CD4-positive, CD25-positive, alpha-beta regulatory T cell (primary cell): ENCODE measurements at regions not wholly inside any gene's neighbourhood (a gene's known extent, or its start where the extent isn't known, plus 50 kb on each side); places are given as distances from the start of the nearest gene placed in this dataset.

Experiments
- ATAC-seq, 2 donors: fragments of 150-1000 bp; cut with Tn5 transposase; one replicate each; pipeline ENCODE4 v1.10.0; 2021; ENCODE audit warnings: low read depth in 2 of 2, moderate number of reproducible peaks in 2 of 2, moderate library complexity in 1 of 2
- DNase-seq, 3 donors: peaks; one replicate each; pipeline versions ENCODE4 v3.0.0 to v3.0.0-alpha.2; 2012 to 2022; ENCODE audit warnings: mixed read lengths in 1 of 3
- H3K27ac ChIP-seq: one replicate; pipeline ENCODE4 v1.7.0; 2013; ENCODE audit warnings: mild to moderate bottlenecking, low read length; ENCODE audit not compliant: insufficient read depth, poor library complexity, severe bottlenecking
- H3K27me3 ChIP-seq: one replicate; pipeline ENCODE4 v1.7.0; 2013; ENCODE audit warnings: low read length; ENCODE audit not compliant: control insufficient read depth, insufficient read depth
- H3K36me3 ChIP-seq: one replicate; pipeline ENCODE4 v1.7.0; 2013; ENCODE audit warnings: mild to moderate bottlenecking, low read length, moderate library complexity; ENCODE audit not compliant: control insufficient read depth, insufficient read depth
- H3K4me1 ChIP-seq: 2 replicates; pipeline ENCODE4 v1.7.0; 2013; ENCODE audit warnings: mild to moderate bottlenecking, low read length; ENCODE audit not compliant: insufficient read depth, control insufficient read depth, poor library complexity, severe bottlenecking
- H3K4me3 ChIP-seq: one replicate; pipeline ENCODE4 v1.7.0; 2013; ENCODE audit warnings: low read depth, mild to moderate bottlenecking, low read length, moderate library complexity
- H3K9me3 ChIP-seq, 2 experiments: 1 replicate in 1 of 2; 2 replicates in 1 of 2; pipeline ENCODE4 v1.7.0; 2013; ENCODE audit warnings: low read length in 2 of 2, mild to moderate bottlenecking in 1 of 2, moderate library complexity in 1 of 2; ENCODE audit not compliant: control insufficient read depth in 2 of 2
- H3K27ac Mint-ChIP-seq, 3 donors: one replicate each; pipeline ENCODE4 v1.8.0; 2020 to 2022; ENCODE audit warnings: mild to moderate bottlenecking in 3 of 3, mixed read lengths in 3 of 3, moderate library complexity in 2 of 3
- H3K27me3 Mint-ChIP-seq: one replicate; pipeline ENCODE4 v1.8.0; 2022; ENCODE audit warnings: mild to moderate bottlenecking, mixed read lengths
- H3K36me3 Mint-ChIP-seq: one replicate; pipeline ENCODE4 v1.8.0; 2020; ENCODE audit warnings: mixed read lengths
- H3K4me1 Mint-ChIP-seq, 4 donors: one replicate each; pipeline ENCODE4 v1.8.0; 2020 to 2022; ENCODE audit warnings: mixed read lengths in 4 of 4, mild to moderate bottlenecking in 1 of 4
- H3K4me3 Mint-ChIP-seq, 4 donors: one replicate each; pipeline ENCODE4 v1.8.0; 2020 to 2022; ENCODE audit warnings: mild to moderate bottlenecking in 4 of 4, mixed read lengths in 4 of 4, moderate library complexity in 3 of 4
- H3K9me3 Mint-ChIP-seq, 7 donors: one replicate each; pipeline ENCODE4 v1.8.0; 2020 to 2022; ENCODE audit warnings: mixed read lengths in 7 of 7, mild to moderate bottlenecking in 3 of 7, moderate library complexity in 2 of 7

DNA sequence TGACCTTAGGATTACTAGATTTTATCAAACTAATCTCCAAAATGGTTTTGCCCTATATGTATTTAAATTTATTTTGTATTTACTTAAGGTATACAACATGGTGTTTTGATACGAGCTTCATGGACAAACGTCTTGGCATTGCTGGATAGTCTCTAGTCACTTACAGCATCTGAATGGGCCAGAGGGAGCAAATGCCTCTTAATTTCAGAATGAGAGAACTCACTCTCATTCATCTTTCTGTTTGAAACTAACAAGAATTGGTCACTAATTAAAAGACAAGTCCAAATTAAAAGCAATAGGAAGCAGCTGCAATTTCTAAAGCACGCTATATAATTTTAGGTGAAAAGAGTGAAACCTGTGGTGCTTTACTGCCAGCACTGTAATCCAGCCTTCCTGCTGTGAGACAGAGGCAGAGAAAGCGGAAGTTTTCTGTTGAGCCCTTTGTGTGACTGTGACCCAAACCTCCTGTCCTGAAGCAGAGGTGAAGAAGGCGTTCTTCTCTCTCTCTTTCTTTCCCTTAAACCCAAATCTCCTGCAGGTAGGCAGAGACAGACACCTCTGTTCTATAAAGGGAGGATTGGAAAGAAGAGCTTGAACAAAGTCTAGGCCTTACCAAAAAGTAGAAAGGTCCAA, 184.6 kb upstream of the NAV3 start:
- H3K36me3 ChIP-seq: no peaks in the 10 kb centered on the region
- no peak overlapping the region for H3K27ac ChIP-seq
- no peaks in the 10 kb centered on the region for H3K27me3 ChIP-seq
- no peaks in the 10 kb centered on the region for H3K9me3 ChIP-seq
- H3K36me3 Mint-ChIP-seq: no peaks in the 10 kb centered on the region
- DNase-seq (no peak), ATAC-seq (no peak)
- H3K4me3 Mint-ChIP-seq: no peak overlapping the region
- H3K9me3 Mint-ChIP-seq: peaks cover 0 to 8% (median 3%) of the 10 kb centered on the region in 7 donors
- H3K27ac Mint-ChIP-seq: no peak overlapping the region
- H3K4me3 ChIP-seq: no peak overlapping the region
- no peaks in the 10 kb centered on the region for H3K4me1 ChIP-seq
- no peaks in the 10 kb centered on the region for H3K27me3 Mint-ChIP-seq
- no peaks in the 10 kb centered on the region for H3K4me1 Mint-ChIP-seq

DNA sequence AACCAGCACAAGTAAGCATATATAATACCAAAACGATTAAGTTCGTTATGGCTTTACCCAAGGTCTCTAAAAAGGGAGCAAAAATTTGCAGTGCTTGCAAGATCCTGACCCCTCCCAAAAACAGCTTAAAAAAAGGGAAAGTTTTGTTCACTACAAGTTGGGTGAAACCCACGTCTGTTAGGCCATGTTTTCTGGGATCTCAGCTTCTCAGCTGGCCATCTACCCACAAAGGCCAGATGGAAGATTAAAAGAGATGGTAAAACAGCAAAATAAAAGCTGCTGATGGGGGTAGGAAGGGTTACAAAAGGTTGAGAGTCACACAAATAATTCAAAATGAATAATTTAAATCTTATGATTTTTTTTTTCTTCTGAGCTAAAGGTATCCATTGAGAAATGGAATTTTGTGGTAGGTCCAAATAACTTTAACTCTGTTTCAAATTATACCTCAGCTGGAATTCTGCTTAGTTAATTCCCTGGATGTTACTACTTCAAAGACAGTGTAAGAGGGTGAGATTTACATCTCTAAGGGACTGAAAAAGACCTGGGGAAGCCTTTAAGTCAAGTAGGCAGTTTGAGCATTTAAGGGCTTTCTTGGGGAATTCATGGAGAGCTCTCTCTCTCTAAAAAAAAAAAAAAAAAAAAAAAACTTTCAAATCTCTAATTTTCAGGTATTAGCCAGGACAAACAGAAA, 185.6 kb upstream of the NAV3 start:
- Mint-ChIP-seq H3K4me1 (no peaks in the 10 kb centered on the region), H3K9me3 (peaks cover 0 to 8% (median 3%) of the 10 kb centered on the region in 7 donors), H3K4me3 (no peak overlapping the region), H3K27ac (no peak overlapping the region), H3K27me3 (no peaks in the 10 kb centered on the region), H3K36me3 (no peaks in the 10 kb centered on the region)
- Histone ChIP-seq H3K4me1 (no peaks in the 10 kb centered on the region), H3K36me3 (no peaks in the 10 kb centered on the region), H3K27ac (no peak overlapping the region), H3K27me3 (no peaks in the 10 kb centered on the region), H3K9me3 (no peaks in the 10 kb centered on the region), H3K4me3 (no peak overlapping the region)
- no peak for ATAC-seq
- no peak for DNase-seq

DNA sequence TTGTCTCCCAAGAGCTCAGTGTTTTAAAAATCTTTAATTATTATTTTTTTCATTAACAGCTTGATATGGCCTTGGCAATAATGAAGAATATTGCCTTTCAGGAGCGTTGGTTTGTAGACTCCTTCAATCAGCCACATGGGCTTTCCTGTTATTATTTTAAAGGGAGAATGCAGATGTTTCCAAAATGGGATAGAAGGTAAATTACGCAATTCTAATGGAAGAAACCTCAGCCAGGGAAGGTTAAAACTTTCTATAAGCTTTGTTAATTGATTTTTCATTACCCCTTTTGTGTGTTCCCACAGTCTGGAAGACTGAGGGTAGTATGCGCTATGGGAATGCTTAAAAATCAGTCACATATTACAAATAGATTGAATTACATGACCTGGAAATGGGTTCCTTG, 188.4 kb upstream of the NAV3 start:
- peaks cover 0 to 12% (median 1%) of the 10 kb centered on the region in 7 donors for H3K9me3 Mint-ChIP-seq
- ATAC-seq (no peak), DNase-seq (no peak)
- H3K27me3 Mint-ChIP-seq: no peaks in the 10 kb centered on the region
- no peaks in the 10 kb centered on the region for H3K4me1 ChIP-seq
- no peaks in the 10 kb centered on the region for H3K9me3 ChIP-seq
- H3K27me3 ChIP-seq: no peaks in the 10 kb centered on the region
- H3K4me3 Mint-ChIP-seq: no peak overlapping the region
- no peaks in the 10 kb centered on the region for H3K4me1 Mint-ChIP-seq
- H3K27ac ChIP-seq: no peak overlapping the region
- no peak overlapping the region for H3K27ac Mint-ChIP-seq
- H3K4me3 ChIP-seq: no peak overlapping the region
- H3K36me3 Mint-ChIP-seq: no peaks in the 10 kb centered on the region
- no peaks in the 10 kb centered on the region for H3K36me3 ChIP-seq

DNA sequence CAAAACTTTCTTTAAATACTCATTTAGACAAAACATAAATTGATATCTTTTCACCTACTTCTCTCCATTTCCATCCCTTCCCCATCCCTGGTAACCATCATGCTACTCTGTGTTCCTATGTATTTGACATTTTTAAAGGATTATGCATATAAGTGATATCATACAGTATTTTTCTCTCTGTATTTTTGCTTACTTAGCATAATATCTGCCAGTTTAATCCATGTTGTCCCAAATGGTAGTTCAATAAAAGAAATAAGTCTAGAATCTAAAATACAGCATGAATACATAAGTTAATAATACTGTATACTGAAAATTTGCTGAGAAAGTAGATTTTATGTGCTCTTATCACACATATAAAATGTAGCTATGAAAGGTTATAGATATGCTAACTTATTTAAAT, 190.3 kb upstream of the NAV3 start:
- Mint-ChIP-seq H3K27ac (no peak overlapping the region), H3K36me3 (no peaks in the 10 kb centered on the region), H3K4me3 (no peak overlapping the region), H3K27me3 (no peaks in the 10 kb centered on the region), H3K9me3 (peaks cover 0 to 14% (median 0%) of the 10 kb centered on the region in 7 donors), H3K4me1 (no peaks in the 10 kb centered on the region)
- H3K36me3 ChIP-seq: no peaks in the 10 kb centered on the region
- DNase-seq: no peak
- no peaks in the 10 kb centered on the region for H3K27me3 ChIP-seq
- no peak overlapping the region for H3K4me3 ChIP-seq
- H3K4me1 ChIP-seq: no peaks in the 10 kb centered on the region
- ATAC-seq: no peak
- no peak overlapping the region for H3K27ac ChIP-seq
- no peaks in the 10 kb centered on the region for H3K9me3 ChIP-seq

DNA sequence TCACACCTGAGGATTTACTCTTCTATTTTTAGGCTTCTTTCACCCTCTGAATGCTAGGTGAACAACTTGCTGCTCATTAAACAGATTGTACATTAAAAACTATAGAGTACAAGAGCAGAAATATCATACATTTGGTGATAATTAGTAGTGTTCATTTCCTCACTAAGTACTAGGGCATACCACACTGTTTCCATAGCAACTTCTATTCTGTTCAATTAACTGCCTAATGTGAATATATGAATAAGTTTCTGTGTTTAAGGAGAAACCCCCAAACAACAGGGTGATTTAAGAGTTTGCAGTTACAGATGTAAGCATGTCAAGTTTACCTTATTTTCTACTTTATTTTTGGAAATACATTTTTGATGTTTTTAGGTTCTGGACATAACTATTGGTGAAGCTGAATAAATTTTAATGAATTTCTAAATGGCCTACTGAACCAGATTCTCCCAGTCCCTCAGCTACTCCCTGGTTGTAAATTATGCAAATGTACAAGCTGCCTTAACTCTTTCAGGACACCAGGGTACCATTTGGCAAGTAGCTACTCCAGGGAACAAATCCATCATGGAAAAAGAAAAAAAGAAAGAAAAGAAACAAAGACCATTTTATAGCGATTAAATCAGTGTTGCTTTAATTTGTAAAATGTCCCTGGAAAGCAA, 199.8 kb upstream of the NAV3 start:
- no peak for DNase-seq
- Histone ChIP-seq H3K4me3 (no peak overlapping the region), H3K4me1 (no peaks in the 10 kb centered on the region), H3K27ac (no peak overlapping the region), H3K36me3 (no peaks in the 10 kb centered on the region), H3K27me3 (no peaks in the 10 kb centered on the region), H3K9me3 (peaks cover 0 to 3% of the 10 kb centered on the region in 2 experiments)
- no peak overlapping the region for H3K4me3 Mint-ChIP-seq
- no peak overlapping the region for H3K27ac Mint-ChIP-seq
- no peaks in the 10 kb centered on the region for H3K27me3 Mint-ChIP-seq
- no peaks in the 10 kb centered on the region for H3K4me1 Mint-ChIP-seq
- no peaks in the 10 kb centered on the region for H3K36me3 Mint-ChIP-seq
- H3K9me3 Mint-ChIP-seq: peaks cover 0 to 13% (median 7%) of the 10 kb centered on the region in 7 donors
- ATAC-seq: no peak

DNA sequence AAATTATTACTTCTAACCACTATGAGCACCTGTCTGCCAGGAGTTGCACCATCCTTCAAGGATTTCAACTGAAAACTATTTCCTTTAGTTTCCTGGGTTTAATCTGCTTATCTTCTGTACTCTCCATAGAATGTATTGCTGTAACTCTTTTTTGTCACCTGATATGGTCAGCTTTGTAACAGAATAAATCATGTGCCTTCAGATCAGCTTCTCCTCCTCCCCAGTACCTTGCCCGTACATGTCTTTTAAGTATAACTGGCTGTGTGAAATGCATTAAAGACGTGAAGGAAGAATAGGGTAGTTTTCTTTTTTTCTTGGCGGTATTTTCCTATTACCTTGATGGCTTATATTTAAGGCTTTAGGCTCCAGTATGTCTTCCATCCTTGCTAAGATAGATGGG, 200.3 kb upstream of the NAV3 start:
- no peak overlapping the region for H3K4me3 ChIP-seq
- H3K36me3 Mint-ChIP-seq: no peaks in the 10 kb centered on the region
- no peak overlapping the region for H3K27ac Mint-ChIP-seq

DNA sequence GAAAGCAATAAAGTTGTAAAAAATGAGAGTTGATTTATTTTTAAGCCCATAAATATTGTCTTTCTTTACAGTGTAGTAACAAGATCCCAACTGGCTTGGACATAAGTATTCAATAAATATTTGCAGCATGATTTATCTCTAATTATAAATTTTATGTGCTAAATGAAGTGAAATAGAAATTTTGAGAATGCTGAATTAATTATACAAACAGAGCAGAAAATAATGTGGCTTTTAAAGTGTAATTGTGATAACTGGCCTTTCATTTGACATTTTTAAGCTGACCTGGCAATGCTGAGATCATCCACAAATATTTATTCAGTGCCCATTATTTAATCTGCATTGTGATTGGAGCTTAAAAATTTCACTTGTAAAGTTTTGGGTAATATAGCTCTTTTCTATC, 201.6 kb upstream of the NAV3 start:
- ATAC-seq (no peak), DNase-seq (no peak)
- Mint-ChIP-seq H3K9me3 (peaks cover 0 to 22% (median 10%) of the 10 kb centered on the region in 7 donors), H3K4me3 (no peak overlapping the region), H3K27me3 (no peaks in the 10 kb centered on the region), H3K4me1 (no peaks in the 10 kb centered on the region), H3K36me3 (no peaks in the 10 kb centered on the region), H3K27ac (no peak overlapping the region)
- Histone ChIP-seq H3K9me3 (peaks cover 3% of the 10 kb centered on the region in 2 experiments), H3K4me1 (no peaks in the 10 kb centered on the region), H3K27me3 (no peaks in the 10 kb centered on the region), H3K4me3 (no peak overlapping the region), H3K27ac (no peak overlapping the region), H3K36me3 (no peaks in the 10 kb centered on the region)

More for the DNA sequence above, 200.3 kb upstream of the NAV3 start:
- ATAC-seq (no peak), DNase-seq (no peak)
- Histone ChIP-seq H3K27me3 (no peaks in the 10 kb centered on the region), H3K4me1 (no peaks in the 10 kb centered on the region), H3K36me3 (no peaks in the 10 kb centered on the region), H3K27ac (no peak overlapping the region), H3K9me3 (peaks cover 3% of the 10 kb centered on the region in 2 experiments)
- H3K27me3 Mint-ChIP-seq: no peaks in the 10 kb centered on the region
- peaks cover 0 to 18% (median 8%) of the 10 kb centered on the region in 7 donors for H3K9me3 Mint-ChIP-seq
- no peaks in the 10 kb centered on the region for H3K4me1 Mint-ChIP-seq
- H3K4me3 Mint-ChIP-seq: no peak overlapping the region
